Naive thymus-derived CD8-positive, alpha-beta T cell (primary cell): ENCODE measurements at regions not wholly inside any gene's neighbourhood (a gene's known extent, or its start where the extent isn't known, plus 50 kb on each side); places are given as distances from the start of the nearest gene placed in this dataset.

Experiments used
- ATAC-seq, 2 donors: fragments of 150-1000 bp; cut with Tn5 transposase in 1 of 2; sonication (Bioruptor Pico), chemical (Tn5 transposase) in 1 of 2; 1 replicate in 1 of 2; 2 replicates in 1 of 2; pipeline ENCODE4 v1.10.0; 2021; ENCODE audit warnings: mild to moderate bottlenecking in 2 of 2, moderate library complexity in 2 of 2
- POLR2A ChIA-PET: fragments of 350-600 bp; sonication (Branson Sonifier 250); formaldehyde crosslinking; loops from one replicate; lab custom pipeline; 2021; ENCODE audit warnings: antibody characterized with exemption; lab: Charles Lee
- DNase-seq, 10 donors: peaks; one replicate each; pipeline versions ENCODE4 v3.0.0 to v3.0.0-alpha.2; 2020 to 2022
- H3K27ac Mint-ChIP-seq, 10 donors: one replicate each; pipeline ENCODE4 v1.8.0; 2020 to 2022; ENCODE audit warnings: mild to moderate bottlenecking in 10 of 10, mixed read lengths in 10 of 10, moderate library complexity in 4 of 10, inconsistent platforms in 1 of 10
- H3K27me3 Mint-ChIP-seq, 5 donors: one replicate each; pipeline ENCODE4 v1.8.0; 2021 to 2022; ENCODE audit warnings: mixed read lengths in 5 of 5
- H3K36me3 Mint-ChIP-seq, 3 donors: one replicate each; pipeline ENCODE4 v1.8.0; 2020 to 2022; ENCODE audit warnings: mixed read lengths in 3 of 3, mild to moderate bottlenecking in 2 of 3, inconsistent platforms in 1 of 3
- H3K4me1 Mint-ChIP-seq, 4 donors: one replicate each; pipeline ENCODE4 v1.8.0; 2021 to 2022; ENCODE audit warnings: mixed read lengths in 4 of 4
- H3K4me3 Mint-ChIP-seq, 10 donors: one replicate each; pipeline ENCODE4 v1.8.0; 2020 to 2022; ENCODE audit warnings: mild to moderate bottlenecking in 10 of 10, mixed read lengths in 10 of 10, moderate library complexity in 6 of 10, inconsistent platforms in 1 of 10
- H3K9me3 Mint-ChIP-seq, 9 donors: one replicate each; pipeline ENCODE4 v1.8.0; 2020 to 2022; ENCODE audit warnings: mixed read lengths in 9 of 9, mild to moderate bottlenecking in 3 of 9, inconsistent platforms in 1 of 9, moderate library complexity in 1 of 9

DNA sequence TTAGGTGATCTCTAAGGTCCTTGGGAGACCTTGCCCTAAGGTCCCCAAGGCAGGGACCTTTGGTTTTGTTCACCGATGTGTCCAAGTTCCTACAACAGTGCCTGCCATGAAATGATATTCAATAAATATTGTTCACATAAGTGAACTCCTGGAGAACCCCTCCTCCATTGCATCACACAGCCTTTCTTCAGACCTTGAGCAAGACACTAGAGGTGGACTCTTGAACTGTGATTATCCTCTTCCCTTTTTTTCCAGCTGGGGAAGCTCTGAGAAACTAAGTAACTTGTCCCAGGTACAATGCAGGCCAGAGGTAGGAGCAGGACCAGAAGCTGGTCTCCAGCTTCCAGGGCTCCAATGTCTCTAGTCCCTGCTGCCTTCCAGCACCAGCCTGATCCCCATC, 76.6 kb upstream of the LMO1 start:
- peaks cover 2 to 22% (median 4%) of the 10 kb centered on the region in 4 donors for H3K4me1 Mint-ChIP-seq
- peaks cover 0 to 10% (median 1%) of the 10 kb centered on the region in 5 donors for H3K27me3 Mint-ChIP-seq
- no peak overlapping the region for H3K27ac Mint-ChIP-seq
- no peak overlapping the region for H3K4me3 Mint-ChIP-seq
- no peak for DNase-seq
- no peak for ATAC-seq
- H3K9me3 Mint-ChIP-seq: no peaks in the 10 kb centered on the region
- POLR2A ChIA-PET: no interaction called here
- no peaks in the 10 kb centered on the region for H3K36me3 Mint-ChIP-seq

DNA sequence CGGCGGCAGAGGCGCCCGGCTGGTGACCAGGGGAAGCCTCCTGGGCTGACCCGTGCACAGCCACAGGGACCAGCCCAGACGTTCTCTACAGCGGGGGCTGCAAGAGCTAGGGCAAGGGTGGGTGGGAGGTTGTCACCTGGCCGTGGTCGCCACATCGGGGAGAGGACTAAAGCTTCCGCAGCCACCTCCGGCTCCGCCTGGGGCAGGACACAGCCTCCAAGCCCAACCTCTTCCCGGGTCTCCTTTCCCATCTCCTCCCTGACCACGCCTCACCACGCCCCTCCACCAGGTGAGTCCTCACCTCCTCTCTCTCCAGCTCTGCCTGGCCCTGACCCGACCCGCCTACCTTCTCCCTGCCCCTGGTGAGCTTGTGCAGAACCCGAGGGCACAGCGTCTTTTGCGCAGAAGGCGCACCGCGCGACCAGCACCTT, 75.9 kb upstream of the LMO1 start:
- no peaks in the 10 kb centered on the region for H3K36me3 Mint-ChIP-seq
- POLR2A ChIA-PET: no interaction called here
- H3K9me3 Mint-ChIP-seq: no peaks in the 10 kb centered on the region
- DNase-seq (no peak), ATAC-seq (no peak)
- H3K27ac Mint-ChIP-seq: no peak overlapping the region
- no peak overlapping the region for H3K4me3 Mint-ChIP-seq
- H3K27me3 Mint-ChIP-seq: peaks cover 0 to 6% (median 3%) of the 10 kb centered on the region in 5 donors
- H3K4me1 Mint-ChIP-seq: peaks cover 2 to 22% (median 4%) of the 10 kb centered on the region in 4 donors

DNA sequence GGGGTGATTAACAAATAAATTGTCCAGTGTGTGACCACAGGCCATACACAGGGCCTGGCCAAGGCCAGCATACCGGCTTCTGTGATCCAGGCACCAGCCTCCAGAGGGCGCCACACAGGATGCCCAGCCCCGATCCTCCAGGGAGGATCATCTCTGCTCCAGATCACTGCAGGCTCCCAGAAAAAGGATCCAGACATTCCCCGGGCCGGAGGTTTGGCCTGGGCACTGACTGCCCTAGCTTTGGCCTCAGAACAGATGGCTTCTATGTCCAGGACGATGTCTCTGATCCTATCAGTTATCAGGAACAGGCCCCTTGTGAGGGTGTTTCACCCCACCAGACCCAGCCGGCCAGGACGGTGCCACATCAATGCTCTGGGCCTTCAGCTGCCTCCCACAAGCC, 74.5 kb upstream of the LMO1 start:
- POLR2A ChIA-PET: no interaction called here
- peak in 1 of 10 donors; percentile 1 for DNase-seq
- Mint-ChIP-seq H3K4me1 (peaks cover 0 to 12% (median 2%) of the 10 kb centered on the region in 4 donors), H3K9me3 (no peaks in the 10 kb centered on the region), H3K27me3 (peaks cover 0 to 10% (median 3%) of the 10 kb centered on the region in 5 donors), H3K36me3 (no peaks in the 10 kb centered on the region), H3K4me3 (peak overlapping the region in 1 of 10 donors; percentile 8), H3K27ac (no peak overlapping the region)
- ATAC-seq: no peak

DNA sequence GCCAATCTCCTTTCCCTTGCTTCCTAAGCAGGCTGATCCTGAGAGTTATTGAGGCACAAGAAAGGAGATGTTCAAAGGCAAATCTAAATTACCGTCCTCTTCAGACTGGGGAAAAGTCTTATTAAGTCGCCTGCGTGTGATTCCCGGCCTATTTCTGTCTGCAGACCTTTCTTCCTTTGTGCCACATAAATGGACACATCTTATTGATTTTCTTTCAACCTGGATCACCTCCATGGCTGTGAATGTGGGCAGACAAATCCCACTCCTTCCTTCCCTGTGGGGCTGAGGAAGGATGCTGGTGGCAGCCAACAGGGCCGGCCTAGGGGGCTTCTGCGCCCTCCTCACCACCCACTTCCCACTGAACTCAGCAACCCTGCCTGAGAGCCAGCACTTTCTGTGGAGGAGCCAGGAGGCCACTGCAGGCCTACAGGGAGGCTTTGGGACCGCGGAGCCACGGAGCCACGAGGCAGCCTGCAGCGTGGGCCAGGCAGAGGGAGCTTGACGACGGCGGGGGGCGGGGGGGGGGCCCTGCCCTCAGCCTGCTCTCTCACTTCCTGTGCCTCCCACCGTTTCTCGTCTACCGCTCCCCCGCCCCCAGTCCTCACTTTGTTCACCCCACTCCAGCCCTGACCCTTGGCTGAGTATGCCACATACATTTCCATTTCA, 73.6 kb upstream of the LMO1 start:
- ATAC-seq (no peak), DNase-seq (no peak)
- Mint-ChIP-seq H3K36me3 (no peaks in the 10 kb centered on the region), H3K9me3 (no peaks in the 10 kb centered on the region), H3K4me3 (peak overlapping the region in 1 of 10 donors; percentile 8), H3K27ac (no peak overlapping the region), H3K4me1 (peaks cover 0 to 9% (median 1%) of the 10 kb centered on the region in 4 donors), H3K27me3 (peaks cover 0 to 7% (median 2%) of the 10 kb centered on the region in 5 donors)
- POLR2A ChIA-PET: no interaction called here

DNA sequence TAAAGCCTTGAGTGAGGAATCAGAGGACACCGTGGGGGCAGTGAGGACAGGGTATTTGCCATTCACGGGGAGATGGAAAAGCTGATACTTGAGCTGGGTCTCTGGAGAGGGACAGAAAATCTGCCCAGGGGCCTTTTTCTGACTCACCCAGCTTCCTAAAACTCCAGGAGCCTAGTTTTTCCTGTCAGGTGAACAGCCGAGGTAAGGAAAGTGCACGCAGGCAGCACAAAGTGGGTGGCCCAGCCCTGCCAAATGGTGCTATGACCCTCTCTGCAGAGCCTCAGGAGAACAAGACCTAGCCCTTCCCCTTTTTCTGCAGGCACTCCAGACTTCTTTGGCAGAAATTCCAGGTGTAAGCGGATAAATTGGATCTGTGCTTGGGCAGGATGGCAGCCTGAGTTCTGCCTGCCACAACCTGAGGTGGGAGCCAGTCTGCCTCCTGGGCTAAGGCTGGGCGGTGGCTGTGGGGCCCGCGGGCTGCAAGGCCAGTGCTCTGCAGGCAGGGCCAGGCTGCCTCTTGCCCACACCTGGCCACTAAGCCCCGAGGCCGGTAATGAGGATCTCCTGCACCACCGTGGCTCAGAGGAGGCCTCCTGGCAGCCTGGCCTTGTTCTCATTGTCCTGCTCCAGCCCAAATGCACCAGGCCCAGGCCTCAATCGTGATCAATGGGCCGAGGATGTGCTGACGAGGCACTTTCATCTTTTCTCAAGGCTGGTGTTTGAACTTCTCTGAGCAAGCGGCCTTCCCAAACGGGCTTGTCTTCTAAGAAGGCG, 72.9 kb upstream of the LMO1 start:
- H3K9me3 Mint-ChIP-seq: no peaks in the 10 kb centered on the region
- no peak for DNase-seq
- no peaks in the 10 kb centered on the region for H3K36me3 Mint-ChIP-seq
- peaks cover 0 to 9% (median 4%) of the 10 kb centered on the region in 4 donors for H3K4me1 Mint-ChIP-seq
- POLR2A ChIA-PET: no interaction called here
- peaks cover 0 to 7% (median 2%) of the 10 kb centered on the region in 5 donors for H3K27me3 Mint-ChIP-seq
- no peak overlapping the region for H3K27ac Mint-ChIP-seq
- H3K4me3 Mint-ChIP-seq: no peak overlapping the region
- no peak for ATAC-seq

DNA sequence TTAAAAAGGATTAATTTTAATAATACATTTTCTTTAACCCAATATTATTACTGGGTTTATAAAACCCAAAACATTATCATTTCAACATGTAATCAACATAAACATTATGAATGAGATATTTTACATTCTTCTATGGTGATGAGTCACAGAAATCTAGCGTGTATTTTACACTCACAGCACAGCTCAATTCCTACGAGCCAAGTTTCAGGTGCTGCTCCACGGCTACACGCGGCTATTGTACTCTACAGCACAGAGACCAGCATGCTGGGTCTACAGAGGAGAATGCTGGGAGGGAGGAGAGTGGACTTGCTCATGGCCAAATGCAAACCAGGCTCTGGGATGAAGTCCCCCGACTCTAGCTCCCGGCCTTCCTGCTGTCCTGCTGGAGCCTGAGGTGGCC, 72.0 kb upstream of the LMO1 start:
- peaks cover 3 to 13% (median 9%) of the 10 kb centered on the region in 5 donors for H3K27me3 Mint-ChIP-seq
- POLR2A ChIA-PET: no interaction called here
- no peaks in the 10 kb centered on the region for H3K36me3 Mint-ChIP-seq
- H3K9me3 Mint-ChIP-seq: no peaks in the 10 kb centered on the region
- no peak for DNase-seq
- H3K27ac Mint-ChIP-seq: no peak overlapping the region
- peaks cover 0 to 9% (median 4%) of the 10 kb centered on the region in 4 donors for H3K4me1 Mint-ChIP-seq
- no peak for ATAC-seq
- no peak overlapping the region for H3K4me3 Mint-ChIP-seq

DNA sequence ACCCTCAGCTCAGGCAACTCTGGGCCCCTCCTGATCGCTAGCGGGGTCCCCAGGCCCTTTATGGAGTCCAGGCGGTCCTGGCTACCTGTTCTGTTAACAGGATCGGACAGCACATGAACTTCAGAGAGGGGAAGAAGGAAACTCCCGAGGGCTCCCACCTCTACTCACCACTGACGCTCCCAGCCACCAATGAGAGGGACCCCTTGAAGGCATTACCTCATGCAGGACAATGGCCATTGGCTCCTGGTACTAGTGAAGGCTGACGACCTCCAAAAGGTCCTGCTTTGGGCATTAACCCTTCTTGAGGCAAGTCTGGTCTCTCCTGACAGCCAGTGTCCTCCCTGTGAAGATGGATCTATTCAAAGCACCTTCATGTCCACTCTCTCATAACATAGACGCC, 71.5 kb upstream of the LMO1 start:
- Mint-ChIP-seq H3K9me3 (no peaks in the 10 kb centered on the region), H3K4me3 (no peak overlapping the region), H3K36me3 (no peaks in the 10 kb centered on the region), H3K27ac (no peak overlapping the region), H3K4me1 (peaks cover 0 to 9% (median 4%) of the 10 kb centered on the region in 4 donors), H3K27me3 (peaks cover 3 to 15% (median 12%) of the 10 kb centered on the region in 5 donors)
- POLR2A ChIA-PET: no interaction called here
- no peak for DNase-seq
- ATAC-seq: no peak

DNA sequence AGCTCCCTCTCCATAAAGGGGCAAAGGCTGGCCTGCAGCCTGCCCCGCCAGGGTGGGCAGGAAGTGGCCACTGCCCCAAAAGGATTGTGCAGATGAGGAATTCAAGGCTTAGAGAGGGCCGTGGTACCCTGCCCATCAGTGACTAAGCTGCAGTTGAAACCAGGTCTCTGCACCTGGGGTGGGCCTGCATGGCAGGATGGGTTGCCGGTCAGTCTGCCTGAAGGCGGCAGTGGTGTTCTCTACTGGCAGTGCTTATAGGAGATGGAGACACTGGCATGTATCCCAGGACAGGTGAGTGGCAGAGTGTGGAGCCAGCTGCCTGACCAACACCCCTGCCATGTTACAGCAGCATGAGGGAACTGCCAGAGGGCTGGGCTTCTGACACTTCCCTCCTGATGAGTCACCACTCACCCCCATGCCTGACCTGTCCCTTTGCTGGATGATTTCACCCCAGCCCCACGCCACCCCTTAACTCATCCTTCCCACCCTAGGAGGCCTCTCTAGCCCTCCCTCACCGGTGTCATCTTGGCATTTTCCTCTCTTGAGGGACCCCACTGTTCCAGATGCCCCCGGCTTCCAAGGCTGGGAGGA, 70.2 kb upstream of the LMO1 start:
- no peak overlapping the region for H3K4me3 Mint-ChIP-seq
- H3K27ac Mint-ChIP-seq: no peak overlapping the region
- ATAC-seq (no peak), DNase-seq (no peak)
- no peaks in the 10 kb centered on the region for H3K36me3 Mint-ChIP-seq
- H3K27me3 Mint-ChIP-seq: peaks cover 3 to 14% (median 12%) of the 10 kb centered on the region in 5 donors
- H3K9me3 Mint-ChIP-seq: no peaks in the 10 kb centered on the region
- H3K4me1 Mint-ChIP-seq: peaks cover 0 to 9% (median 4%) of the 10 kb centered on the region in 4 donors
- POLR2A ChIA-PET: no interaction called here

DNA sequence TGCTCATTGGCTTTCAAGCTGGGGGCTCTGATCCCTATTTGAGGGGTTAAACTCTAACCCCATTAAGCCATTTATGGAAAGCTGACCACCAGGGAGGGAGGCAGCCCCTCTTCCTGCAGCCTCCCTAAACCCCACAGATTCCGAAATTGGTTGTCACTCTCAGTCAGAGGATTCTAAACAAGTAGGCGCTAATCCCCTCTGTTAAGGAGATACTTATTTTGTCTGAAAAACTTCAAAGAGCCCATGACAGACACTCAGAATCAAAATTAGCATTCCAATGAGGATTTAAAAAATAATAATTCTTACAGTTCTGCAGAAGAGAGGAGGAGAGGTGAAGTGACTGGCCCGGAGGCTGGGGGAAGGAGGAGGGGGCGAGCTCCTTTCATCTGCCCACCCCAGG, 69.7 kb upstream of the LMO1 start:
- no peaks in the 10 kb centered on the region for H3K9me3 Mint-ChIP-seq
- peaks cover 0 to 9% (median 6%) of the 10 kb centered on the region in 4 donors for H3K4me1 Mint-ChIP-seq
- H3K27me3 Mint-ChIP-seq: peaks cover 3 to 16% (median 11%) of the 10 kb centered on the region in 5 donors
- DNase-seq (no peak), ATAC-seq (no peak)
- H3K4me3 Mint-ChIP-seq: no peak overlapping the region
- POLR2A ChIA-PET: no interaction called here
- H3K27ac Mint-ChIP-seq: no peak overlapping the region
- H3K36me3 Mint-ChIP-seq: no peaks in the 10 kb centered on the region

DNA sequence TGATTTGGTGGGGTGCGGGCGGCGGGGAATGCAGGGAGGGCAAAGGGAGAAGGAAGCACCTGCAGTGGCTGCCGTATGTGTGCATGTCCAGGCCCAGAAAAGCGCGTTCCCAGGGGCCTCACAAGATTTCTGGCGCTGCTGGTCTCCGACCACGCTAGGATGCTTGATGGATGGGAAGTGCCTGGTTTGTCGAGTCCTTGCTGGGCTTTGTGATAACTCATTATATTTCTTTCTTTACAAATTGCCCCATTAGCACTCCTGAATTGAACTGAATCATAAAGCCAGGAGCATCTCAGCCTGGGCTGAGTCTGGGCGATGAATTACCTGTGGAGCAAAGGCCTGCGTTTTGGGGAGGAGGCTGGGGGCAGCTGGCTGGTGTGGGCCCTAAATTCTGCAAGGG, 69.2 kb upstream of the LMO1 start:
- H3K4me3 Mint-ChIP-seq: no peak overlapping the region
- H3K9me3 Mint-ChIP-seq: no peaks in the 10 kb centered on the region
- ATAC-seq (no peak), DNase-seq (no peak)
- no peak overlapping the region for H3K27ac Mint-ChIP-seq
- H3K4me1 Mint-ChIP-seq: peaks cover 0 to 7% (median 5%) of the 10 kb centered on the region in 4 donors
- H3K27me3 Mint-ChIP-seq: peaks cover 3 to 16% (median 11%) of the 10 kb centered on the region in 5 donors
- POLR2A ChIA-PET: no interaction called here
- no peaks in the 10 kb centered on the region for H3K36me3 Mint-ChIP-seq

DNA sequence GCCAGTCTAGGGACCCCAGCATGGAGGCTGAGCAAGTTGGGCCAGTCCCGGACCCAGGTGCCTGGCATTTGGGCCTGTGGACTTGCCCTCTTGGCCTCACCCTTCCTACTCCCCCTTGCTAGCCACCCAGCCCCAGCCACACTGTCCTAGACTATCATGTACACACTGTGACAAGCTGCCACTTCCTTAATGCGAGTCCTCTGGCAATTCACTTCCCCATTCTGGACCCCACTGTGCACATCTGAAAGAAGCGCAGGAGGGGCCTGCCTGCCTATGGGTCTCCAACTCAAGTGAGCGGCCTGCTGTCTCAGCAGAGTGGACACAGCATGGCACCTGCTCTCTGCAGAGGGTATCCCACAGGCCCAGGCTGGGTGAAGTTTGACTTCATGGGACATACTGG, 68.5 kb upstream of the LMO1 start:
- Mint-ChIP-seq H3K36me3 (no peaks in the 10 kb centered on the region), H3K27me3 (peaks cover 3 to 16% (median 11%) of the 10 kb centered on the region in 5 donors), H3K4me1 (peaks cover 0 to 7% (median 1%) of the 10 kb centered on the region in 4 donors), H3K4me3 (no peak overlapping the region), H3K27ac (no peak overlapping the region), H3K9me3 (no peaks in the 10 kb centered on the region)
- POLR2A ChIA-PET: no interaction called here
- DNase-seq (no peak), ATAC-seq (no peak)

DNA sequence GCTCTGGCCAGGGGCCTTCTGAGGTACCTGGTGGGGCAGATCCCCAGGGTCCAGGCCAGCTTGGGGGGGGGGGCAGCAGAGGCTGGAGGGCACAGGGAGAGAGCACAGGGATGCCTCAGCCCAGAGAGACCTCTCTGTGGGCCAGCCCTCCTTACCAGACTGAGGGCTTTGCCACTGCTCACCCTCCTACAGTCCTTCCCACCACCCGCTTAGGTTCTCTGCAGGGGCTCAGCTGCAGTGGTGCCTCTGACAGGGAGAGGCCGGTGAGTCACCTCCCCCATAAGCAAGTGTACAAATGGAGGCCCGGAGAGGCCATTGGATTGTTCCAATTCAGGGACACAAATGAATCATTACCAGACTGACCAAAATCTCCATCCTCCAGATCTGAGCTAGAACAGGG, 68.1 kb upstream of the LMO1 start:
- no peak for ATAC-seq
- no peak overlapping the region for H3K27ac Mint-ChIP-seq
- no peak overlapping the region for H3K4me3 Mint-ChIP-seq
- POLR2A ChIA-PET: no interaction called here
- H3K4me1 Mint-ChIP-seq: peaks cover 0 to 7% (median 1%) of the 10 kb centered on the region in 4 donors
- H3K36me3 Mint-ChIP-seq: no peaks in the 10 kb centered on the region
- H3K27me3 Mint-ChIP-seq: peaks cover 3 to 16% (median 11%) of the 10 kb centered on the region in 5 donors
- DNase-seq: no peak
- no peaks in the 10 kb centered on the region for H3K9me3 Mint-ChIP-seq

DNA sequence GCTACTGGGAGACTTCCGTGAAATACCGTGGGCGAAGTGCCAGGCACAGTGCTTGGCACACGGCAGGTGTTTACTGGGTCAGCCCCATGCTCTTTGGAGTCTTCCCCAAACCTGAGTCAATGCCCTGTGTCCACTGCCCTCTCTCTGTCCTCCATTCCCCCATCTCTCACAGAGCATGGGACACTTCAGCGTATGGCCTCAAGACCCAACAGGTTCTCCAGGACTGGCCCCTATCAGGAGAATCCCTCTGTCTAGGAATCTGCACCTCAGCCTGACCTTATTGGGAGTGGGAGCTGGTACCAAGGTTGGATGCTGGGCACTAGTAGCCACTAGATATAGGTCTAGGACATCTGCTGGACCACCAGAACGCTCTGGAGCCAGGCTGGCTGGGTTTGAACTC, 67.2 kb upstream of the LMO1 start:
- Mint-ChIP-seq H3K9me3 (no peaks in the 10 kb centered on the region), H3K4me3 (no peak overlapping the region), H3K4me1 (peaks cover 0 to 7% (median 1%) of the 10 kb centered on the region in 4 donors), H3K36me3 (no peaks in the 10 kb centered on the region), H3K27me3 (peaks cover 3 to 16% (median 11%) of the 10 kb centered on the region in 5 donors), H3K27ac (no peak overlapping the region)
- ATAC-seq (no peak), DNase-seq (peak in 1 of 10 donors; percentile 54)
- POLR2A ChIA-PET: no interaction called here
